ENCODE measurements at regions not wholly inside any gene's neighbourhood (a gene's known extent, or its start where the extent isn't known, plus 50 kb on each side); places are given as distances from the start of the nearest gene placed in this dataset.

GRCh38 chr5:84568171-84568570 lies 183.5 kb upstream of the EDIL3 start:
- no peak for TF ChIP-seq CTCF (IDR thresholded peaks at IDR 0.05)

GRCh38 chr5:84565866-84566265 lies 181.2 kb upstream of the EDIL3 start:
- no peak for TF ChIP-seq CTCF (IDR thresholded peaks at IDR 0.05)
- Histone ChIP-seq H3K4me1 (ENCODE audit: control insufficient read depth in 1 of 2, insufficient read depth in 1 of 2, low read depth in 1 of 2, low read length in 1 of 2) (peaks cover 0 to 6% of the 10 kb centered on the region in 2 experiments), H3K4me3 (ENCODE audit: low read depth in 1 of 2, low read length in 1 of 2) (no peak overlapping the region), H3K27ac (no peak overlapping the region), H3K9me3 (no peaks in the 10 kb centered on the region), H3K36me3 (no peaks in the 10 kb centered on the region), H3K27me3 (no peaks in the 10 kb centered on the region)

More at GRCh38 chr5:84568171-84568570, 183.5 kb upstream of the EDIL3 start:
- no peak overlapping the region for H3K27ac ChIP-seq
- peaks cover 0 to 6% of the 10 kb centered on the region in 2 experiments for H3K4me1 ChIP-seq (ENCODE audit: control insufficient read depth in 1 of 2, insufficient read depth in 1 of 2, low read depth in 1 of 2, low read length in 1 of 2)
- no peaks in the 10 kb centered on the region for H3K9me3 ChIP-seq
- H3K36me3 ChIP-seq: no peaks in the 10 kb centered on the region
- no peaks in the 10 kb centered on the region for H3K27me3 ChIP-seq
- H3K4me3 ChIP-seq (ENCODE audit: low read depth in 1 of 2, low read length in 1 of 2): no peak overlapping the region

GRCh38 chr5:84564321-84565075 lies 179.8 kb upstream of the EDIL3 start:
- Histone ChIP-seq H3K4me3 (ENCODE audit: low read depth in 1 of 2, low read length in 1 of 2) (no peak overlapping the region), H3K4me1 (ENCODE audit: control insufficient read depth in 1 of 2, insufficient read depth in 1 of 2, low read depth in 1 of 2, low read length in 1 of 2) (no peaks in the 10 kb centered on the region), H3K9me3 (no peaks in the 10 kb centered on the region), H3K27me3 (no peaks in the 10 kb centered on the region), H3K27ac (no peak overlapping the region), H3K36me3 (no peaks in the 10 kb centered on the region)
- no peak for TF ChIP-seq CTCF (IDR thresholded peaks at IDR 0.05)

GRCh38 chr5:84550222-84550621 lies 165.5 kb upstream of the EDIL3 start:
- no peak for TF ChIP-seq CTCF (IDR thresholded peaks at IDR 0.05)
- Histone ChIP-seq H3K27ac (no peak overlapping the region), H3K36me3 (no peaks in the 10 kb centered on the region), H3K4me1 (ENCODE audit: control insufficient read depth in 1 of 2, insufficient read depth in 1 of 2, low read depth in 1 of 2, low read length in 1 of 2) (no peaks in the 10 kb centered on the region), H3K4me3 (ENCODE audit: low read depth in 1 of 2, low read length in 1 of 2) (no peak overlapping the region), H3K9me3 (no peaks in the 10 kb centered on the region), H3K27me3 (no peaks in the 10 kb centered on the region)

- no peak for TF ChIP-seq CTCF (IDR thresholded peaks at IDR 0.05)
- H3K4me3 ChIP-seq (ENCODE audit: low read depth in 1 of 2, low read length in 1 of 2): no peak overlapping the region
Measured at GRCh38 chr5:84549054-84549453, 164.4 kb upstream of the EDIL3 start.

More at GRCh38 chr5:84549054-84549453, 164.4 kb upstream of the EDIL3 start:
- Histone ChIP-seq H3K27me3 (no peaks in the 10 kb centered on the region), H3K9me3 (no peaks in the 10 kb centered on the region), H3K4me1 (ENCODE audit: control insufficient read depth in 1 of 2, insufficient read depth in 1 of 2, low read depth in 1 of 2, low read length in 1 of 2) (no peaks in the 10 kb centered on the region), H3K36me3 (no peaks in the 10 kb centered on the region), H3K27ac (no peak overlapping the region)

Measured in neutrophil (primary cell).